ENCODE measurements at regions not wholly inside any gene's neighbourhood (a gene's known extent, or its start where the extent isn't known, plus 50 kb on each side); places are given as distances from the start of the nearest gene placed in this dataset.

DNA sequence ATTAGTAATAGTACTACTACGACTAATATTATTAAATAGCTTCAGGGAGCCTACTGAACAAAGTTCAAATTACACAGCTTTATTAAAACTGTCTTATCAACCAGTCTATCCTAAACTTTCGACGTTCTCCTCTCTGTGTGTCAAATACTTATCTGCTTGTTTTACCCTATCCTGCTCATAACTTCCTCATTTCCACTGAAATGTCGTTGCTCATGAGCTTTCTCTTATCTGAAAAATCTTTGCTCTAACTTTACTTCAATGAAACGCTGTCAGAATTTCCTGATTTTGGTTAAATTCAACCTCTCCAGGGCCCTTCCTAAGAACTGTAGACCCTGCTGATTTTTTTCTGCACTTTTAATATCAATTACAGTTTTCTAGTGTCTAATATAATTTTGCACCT lies 1431.0 kb upstream of the WWC1 start:
- DNase-seq (ENCODE audit: low spot score, unreplicated experiment), result no peak
- no peaks in the 10 kb centered on the region for H3K27me3 Mint-ChIP-seq
- H3K36me3 Mint-ChIP-seq (ENCODE audit: insufficient read depth), result no peaks in the 10 kb centered on the region
- H3K27ac Mint-ChIP-seq, result no peak overlapping the region
- H3K4me1 Mint-ChIP-seq (ENCODE audit: low read depth), result no peaks in the 10 kb centered on the region
- no peaks in the 10 kb centered on the region for H3K9me3 Mint-ChIP-seq (ENCODE audit: low read depth)
- H3K4me3 Mint-ChIP-seq (ENCODE audit: low read depth), result no peak overlapping the region
- TF ChIP-seq, protein P1, sequence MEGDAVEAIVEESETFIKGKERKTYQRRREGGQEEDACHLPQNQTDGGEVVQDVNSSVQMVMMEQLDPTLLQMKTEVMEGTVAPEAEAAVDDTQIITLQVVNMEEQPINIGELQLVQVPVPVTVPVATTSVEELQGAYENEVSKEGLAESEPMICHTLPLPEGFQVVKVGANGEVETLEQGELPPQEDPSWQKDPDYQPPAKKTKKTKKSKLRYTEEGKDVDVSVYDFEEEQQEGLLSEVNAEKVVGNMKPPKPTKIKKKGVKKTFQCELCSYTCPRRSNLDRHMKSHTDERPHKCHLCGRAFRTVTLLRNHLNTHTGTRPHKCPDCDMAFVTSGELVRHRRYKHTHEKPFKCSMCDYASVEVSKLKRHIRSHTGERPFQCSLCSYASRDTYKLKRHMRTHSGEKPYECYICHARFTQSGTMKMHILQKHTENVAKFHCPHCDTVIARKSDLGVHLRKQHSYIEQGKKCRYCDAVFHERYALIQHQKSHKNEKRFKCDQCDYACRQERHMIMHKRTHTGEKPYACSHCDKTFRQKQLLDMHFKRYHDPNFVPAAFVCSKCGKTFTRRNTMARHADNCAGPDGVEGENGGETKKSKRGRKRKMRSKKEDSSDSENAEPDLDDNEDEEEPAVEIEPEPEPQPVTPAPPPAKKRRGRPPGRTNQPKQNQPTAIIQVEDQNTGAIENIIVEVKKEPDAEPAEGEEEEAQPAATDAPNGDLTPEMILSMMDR (IDR thresholded peaks at IDR 0.05; ENCODE audit: unreplicated experiment), result no peak

GRCh38 chr5:166862581-166862980 lies 1428.9 kb upstream of the WWC1 start:
- no peaks in the 10 kb centered on the region for H3K4me1 Mint-ChIP-seq (ENCODE audit: low read depth)
- no peak for DNase-seq (ENCODE audit: low spot score, unreplicated experiment)
- no peak overlapping the region for H3K4me3 Mint-ChIP-seq (ENCODE audit: low read depth)
- H3K27me3 Mint-ChIP-seq, result no peaks in the 10 kb centered on the region
- H3K27ac Mint-ChIP-seq, result no peak overlapping the region
- no peaks in the 10 kb centered on the region for H3K36me3 Mint-ChIP-seq (ENCODE audit: insufficient read depth)
- TF ChIP-seq, protein P1 (IDR thresholded peaks at IDR 0.05; ENCODE audit: unreplicated experiment), result no peak
- H3K9me3 Mint-ChIP-seq (ENCODE audit: low read depth), result no peaks in the 10 kb centered on the region

DNA sequence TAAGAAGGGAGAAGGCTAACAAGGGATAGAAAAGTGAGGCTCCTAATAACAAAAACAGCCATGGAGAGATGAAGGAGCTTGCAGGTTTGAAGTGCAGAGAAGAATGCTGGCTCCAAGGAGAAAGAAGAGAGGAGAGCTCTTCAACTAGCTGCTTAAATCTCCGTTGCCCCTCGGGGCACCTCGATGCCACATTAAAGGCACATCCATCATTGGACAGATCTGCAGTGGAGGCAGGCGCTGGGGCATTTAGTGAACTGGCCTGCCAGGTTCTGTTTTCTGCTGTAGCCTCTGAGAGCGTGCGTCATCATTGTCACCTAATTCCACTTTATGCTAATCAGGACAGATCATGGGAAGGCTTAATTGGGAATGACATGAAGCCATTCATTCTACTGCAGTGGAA lies 1426.2 kb upstream of the WWC1 start:
- no peaks in the 10 kb centered on the region for H3K4me1 Mint-ChIP-seq (ENCODE audit: low read depth)
- TF ChIP-seq, protein P1 (IDR thresholded peaks at IDR 0.05; ENCODE audit: unreplicated experiment), result no peak
- H3K36me3 Mint-ChIP-seq (ENCODE audit: insufficient read depth), result no peaks in the 10 kb centered on the region
- no peaks in the 10 kb centered on the region for H3K9me3 Mint-ChIP-seq (ENCODE audit: low read depth)
- H3K27me3 Mint-ChIP-seq, result no peaks in the 10 kb centered on the region
- no peak for DNase-seq (ENCODE audit: low spot score, unreplicated experiment)
- no peak overlapping the region for H3K4me3 Mint-ChIP-seq (ENCODE audit: low read depth)
- H3K27ac Mint-ChIP-seq, result peak overlapping the region; percentile 7

GRCh38 chr5:166880456-166880855 lies 1411.0 kb upstream of the WWC1 start:
- Mint-ChIP-seq H3K4me1 (ENCODE audit: low read depth) (peaks cover 2% of the 10 kb centered on the region), H3K27ac (no peak overlapping the region), H3K4me3 (ENCODE audit: low read depth) (no peak overlapping the region), H3K9me3 (ENCODE audit: low read depth) (no peaks in the 10 kb centered on the region), H3K36me3 (ENCODE audit: insufficient read depth) (no peaks in the 10 kb centered on the region), H3K27me3 (no peaks in the 10 kb centered on the region)
- DNase-seq (ENCODE audit: low spot score, unreplicated experiment), result no peak
- TF ChIP-seq, protein P1 (IDR thresholded peaks at IDR 0.05; ENCODE audit: unreplicated experiment), result no peak

DNA sequence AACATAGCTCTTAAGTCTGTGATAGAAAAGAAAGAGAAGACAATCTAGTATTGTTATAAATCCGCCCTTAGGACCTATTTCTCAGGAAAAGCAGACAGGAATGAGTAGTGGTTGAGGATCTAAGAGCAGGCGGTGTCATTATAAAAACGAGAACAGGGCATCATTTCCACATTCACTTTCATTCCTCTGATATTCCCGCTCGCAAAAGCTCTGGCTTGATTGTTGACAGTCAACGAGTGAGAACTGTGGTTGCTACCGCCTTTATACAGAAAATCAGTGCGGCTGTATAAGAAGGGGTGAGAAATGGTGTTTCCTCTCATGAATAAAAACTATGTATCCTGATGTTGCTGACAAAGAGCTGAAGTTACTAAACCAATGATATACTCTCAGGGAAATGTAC lies 1409.6 kb upstream of the WWC1 start:
- TF ChIP-seq, protein P1 (IDR thresholded peaks at IDR 0.05; ENCODE audit: unreplicated experiment), result no peak
- no peak for DNase-seq (ENCODE audit: low spot score, unreplicated experiment)
- Mint-ChIP-seq H3K9me3 (ENCODE audit: low read depth) (no peaks in the 10 kb centered on the region), H3K4me1 (ENCODE audit: low read depth) (peaks cover 2% of the 10 kb centered on the region), H3K4me3 (ENCODE audit: low read depth) (no peak overlapping the region), H3K36me3 (ENCODE audit: insufficient read depth) (no peaks in the 10 kb centered on the region), H3K27me3 (no peaks in the 10 kb centered on the region), H3K27ac (no peak overlapping the region)
